Activated T-helper 17 cell treated with anti-CD3 and anti-CD28 coated beads, Interleukin-2, amount 50 U/mL, for 72 hours (primary cell): ENCODE measurements at regions not wholly inside any gene's neighbourhood (a gene's known extent, or its start where the extent isn't known, plus 50 kb on each side); places are given as distances from the start of the nearest gene placed in this dataset.
A peak's percentile ranks its signal among the peaks of the same experiment; 100 is the strongest.
"Not testable (repeated sequence)": the region's sequence is repeated elsewhere in the genome, so short reads cannot be mapped to it uniquely, and the experiment has no call there.

Source experiments
- ATAC-seq: fragments of 150-1000 bp; cut with Tn5 transposase; replicated peaks from 2 replicates; pipeline ENCODE4 v1.10.0; 2021; ENCODE audit warnings: mild to moderate bottlenecking, moderate library complexity
- H3K27ac Mint-ChIP-seq: one replicate; pipeline ENCODE4 v1.8.0; 2022; ENCODE audit warnings: mixed read lengths
- H3K27me3 Mint-ChIP-seq: one replicate; pipeline ENCODE4 v1.8.0; 2022; ENCODE audit warnings: mixed read lengths
- H3K36me3 Mint-ChIP-seq: one replicate; pipeline ENCODE4 v1.8.0; 2022; ENCODE audit warnings: low read depth, mild to moderate bottlenecking, mixed read lengths
- H3K4me1 Mint-ChIP-seq: one replicate; pipeline ENCODE4 v1.8.0; 2022; ENCODE audit warnings: mixed read lengths
- H3K4me3 Mint-ChIP-seq: one replicate; pipeline ENCODE4 v1.8.0; 2022; ENCODE audit warnings: mild to moderate bottlenecking, mixed read lengths
- H3K9me3 Mint-ChIP-seq: one replicate; pipeline ENCODE4 v1.8.0; 2022; ENCODE audit warnings: mixed read lengths

- ATAC-seq = no peak
- Mint-ChIP-seq H3K9me3 (no peaks in the 10 kb centered on the region), H3K36me3 (no peaks in the 10 kb centered on the region), H3K27me3 (no peaks in the 10 kb centered on the region), H3K4me3 (no peak overlapping the region), H3K4me1 (peaks cover 6% of the 10 kb centered on the region), H3K27ac (no peak overlapping the region)
Observed at GRCh38 chr3:187889601-187890404, 144.5 kb upstream of the BCL6 start.

- H3K4me1 Mint-ChIP-seq, H3K27me3 Mint-ChIP-seq, ATAC-seq, H3K4me3 Mint-ChIP-seq, H3K27ac Mint-ChIP-seq, H3K9me3 Mint-ChIP-seq, H3K36me3 Mint-ChIP-seq: not testable (repeated sequence)
Observed at GRCh38 chr3:187890405-187890752, 145.1 kb upstream of the BCL6 start.

DNA sequence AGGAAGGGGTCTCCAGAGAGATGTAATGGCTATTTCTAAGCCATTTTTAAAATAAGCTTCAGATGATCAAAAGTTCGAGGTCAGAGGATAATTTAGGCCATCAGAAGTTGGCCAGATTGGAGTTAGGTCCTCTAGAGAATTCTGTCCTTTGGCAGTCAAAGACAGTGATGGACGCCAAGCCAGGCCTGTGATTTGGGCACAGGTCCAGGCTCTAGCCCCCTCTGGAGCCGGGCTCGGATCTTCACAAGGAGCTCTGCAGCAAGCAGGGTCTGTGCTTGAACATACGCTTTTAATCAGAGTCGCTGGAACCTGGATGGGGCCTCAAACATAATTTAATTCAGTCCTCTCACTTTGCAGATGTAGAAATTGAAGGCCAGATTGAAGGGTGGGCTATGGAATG is 151.4 kb upstream of the BCL6 start:
- no peak for ATAC-seq
- Mint-ChIP-seq H3K9me3 (no peaks in the 10 kb centered on the region), H3K4me3 (no peak overlapping the region), H3K36me3 (no peaks in the 10 kb centered on the region), H3K4me1 (no peaks in the 10 kb centered on the region), H3K27ac (no peak overlapping the region), H3K27me3 (no peaks in the 10 kb centered on the region)

DNA sequence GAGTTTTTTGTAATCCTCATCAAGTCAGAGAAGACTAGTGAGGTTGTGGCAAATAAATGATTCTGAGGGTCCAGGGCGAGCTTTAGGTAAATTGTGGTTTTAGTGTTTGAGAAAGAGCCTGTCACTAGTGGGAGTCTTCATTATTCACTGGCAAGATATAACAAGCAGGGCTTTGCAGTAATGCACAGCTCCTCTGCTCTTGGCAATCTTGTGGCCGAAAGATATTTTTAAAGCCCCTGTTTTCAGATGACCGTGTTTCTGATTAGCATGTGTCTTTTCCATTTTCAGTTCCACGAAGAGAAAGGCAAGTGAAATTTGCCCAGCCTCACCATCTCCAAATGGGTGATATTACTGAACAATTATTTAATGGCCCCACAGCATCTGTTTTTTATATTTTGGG is 154.0 kb upstream of the BCL6 start:
- no peaks in the 10 kb centered on the region for H3K4me1 Mint-ChIP-seq
- H3K9me3 Mint-ChIP-seq = no peaks in the 10 kb centered on the region
- no peak for ATAC-seq
- no peaks in the 10 kb centered on the region for H3K27me3 Mint-ChIP-seq
- no peak overlapping the region for H3K27ac Mint-ChIP-seq
- H3K36me3 Mint-ChIP-seq = no peaks in the 10 kb centered on the region
- no peak overlapping the region for H3K4me3 Mint-ChIP-seq

- no peaks in the 10 kb centered on the region for H3K4me1 Mint-ChIP-seq
- peak; percentile 56 for ATAC-seq
- H3K36me3 Mint-ChIP-seq = no peaks in the 10 kb centered on the region
Observed at GRCh38 chr3:187900993-187901755, 155.9 kb upstream of the BCL6 start.

GRCh38 chr3:187902041-187902471 is 156.8 kb upstream of the BCL6 start:
- Mint-ChIP-seq H3K27ac (no peak overlapping the region), H3K4me1 (no peaks in the 10 kb centered on the region), H3K36me3 (no peaks in the 10 kb centered on the region), H3K27me3 (no peaks in the 10 kb centered on the region), H3K9me3 (no peaks in the 10 kb centered on the region), H3K4me3 (no peak overlapping the region)
- no peak for ATAC-seq

More at GRCh38 chr3:187900993-187901755, 155.9 kb upstream of the BCL6 start:
- H3K27me3 Mint-ChIP-seq = no peaks in the 10 kb centered on the region
- no peak overlapping the region for H3K27ac Mint-ChIP-seq
- H3K9me3 Mint-ChIP-seq = no peaks in the 10 kb centered on the region
- no peak overlapping the region for H3K4me3 Mint-ChIP-seq

GRCh38 chr3:187902936-187903335 is 157.7 kb upstream of the BCL6 start:
- Mint-ChIP-seq H3K27ac (no peak overlapping the region), H3K4me3 (no peak overlapping the region), H3K36me3 (no peaks in the 10 kb centered on the region), H3K27me3 (no peaks in the 10 kb centered on the region), H3K9me3 (no peaks in the 10 kb centered on the region), H3K4me1 (no peaks in the 10 kb centered on the region)
- ATAC-seq = no peak

GRCh38 chr3:187903697-187904096 is 158.4 kb upstream of the BCL6 start:
- Mint-ChIP-seq H3K27ac (no peak overlapping the region), H3K36me3 (no peaks in the 10 kb centered on the region), H3K9me3 (no peaks in the 10 kb centered on the region), H3K4me3 (no peak overlapping the region), H3K27me3 (no peaks in the 10 kb centered on the region), H3K4me1 (no peaks in the 10 kb centered on the region)
- ATAC-seq = no peak

GRCh38 chr3:187906416-187906815 is 161.1 kb upstream of the BCL6 start:
- H3K27ac Mint-ChIP-seq = no peak overlapping the region
- H3K4me1 Mint-ChIP-seq = no peaks in the 10 kb centered on the region
- no peaks in the 10 kb centered on the region for H3K36me3 Mint-ChIP-seq
- H3K4me3 Mint-ChIP-seq = no peak overlapping the region
- no peaks in the 10 kb centered on the region for H3K27me3 Mint-ChIP-seq
- ATAC-seq = no peak
- no peaks in the 10 kb centered on the region for H3K9me3 Mint-ChIP-seq

DNA sequence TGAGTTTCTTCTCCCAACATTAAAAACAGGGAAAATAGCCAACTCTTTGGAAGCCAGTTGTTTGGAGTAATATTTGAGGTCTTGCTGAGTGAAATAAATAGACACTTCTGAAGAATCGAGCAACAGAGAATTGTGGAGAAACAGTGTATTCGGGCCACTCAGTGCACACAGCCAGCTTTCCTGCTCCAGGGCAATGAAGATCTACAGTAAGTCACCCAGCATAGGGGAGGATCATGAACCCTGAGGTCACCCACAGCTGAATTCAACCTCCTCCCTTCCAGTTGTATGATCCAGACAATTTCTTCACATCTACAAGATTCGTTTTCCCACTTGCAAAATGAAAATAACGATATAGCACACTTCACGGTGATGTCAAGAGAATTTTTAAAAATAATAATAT is 161.7 kb upstream of the BCL6 start:
- no peak for ATAC-seq
- H3K4me3 Mint-ChIP-seq = no peak overlapping the region
- H3K9me3 Mint-ChIP-seq = no peaks in the 10 kb centered on the region
- no peaks in the 10 kb centered on the region for H3K4me1 Mint-ChIP-seq
- no peaks in the 10 kb centered on the region for H3K36me3 Mint-ChIP-seq
- H3K27ac Mint-ChIP-seq = no peak overlapping the region
- no peaks in the 10 kb centered on the region for H3K27me3 Mint-ChIP-seq

- Mint-ChIP-seq H3K27me3 (no peaks in the 10 kb centered on the region), H3K27ac (no peak overlapping the region), H3K4me3 (no peak overlapping the region), H3K9me3 (no peaks in the 10 kb centered on the region), H3K36me3 (no peaks in the 10 kb centered on the region), H3K4me1 (peaks cover 6% of the 10 kb centered on the region)
- ATAC-seq = no peak
Observed at GRCh38 chr3:187909866-187910265, 164.6 kb upstream of the BCL6 start.

GRCh38 chr3:187912007-187912406 is 166.7 kb upstream of the BCL6 start:
- Mint-ChIP-seq H3K36me3 (no peaks in the 10 kb centered on the region), H3K9me3 (no peaks in the 10 kb centered on the region), H3K4me3 (no peak overlapping the region), H3K4me1 (peaks cover 6% of the 10 kb centered on the region), H3K27me3 (no peaks in the 10 kb centered on the region), H3K27ac (no peak overlapping the region)
- ATAC-seq = no peak

GRCh38 chr3:187913617-187914033 is 168.4 kb upstream of the BCL6 start:
- Mint-ChIP-seq H3K27me3 (no peaks in the 10 kb centered on the region), H3K36me3 (no peaks in the 10 kb centered on the region), H3K4me3 (no peak overlapping the region), H3K9me3 (no peaks in the 10 kb centered on the region), H3K4me1 (peaks cover 10% of the 10 kb centered on the region), H3K27ac (no peak overlapping the region)
- peak; percentile 67 for ATAC-seq

GRCh38 chr3:187914231-187914630 is 169.0 kb upstream of the BCL6 start:
- no peaks in the 10 kb centered on the region for H3K9me3 Mint-ChIP-seq
- H3K36me3 Mint-ChIP-seq = no peaks in the 10 kb centered on the region
- H3K4me1 Mint-ChIP-seq = peaks cover 17% of the 10 kb centered on the region
- H3K4me3 Mint-ChIP-seq = no peak overlapping the region
- H3K27me3 Mint-ChIP-seq = no peaks in the 10 kb centered on the region
- no peak overlapping the region for H3K27ac Mint-ChIP-seq
- ATAC-seq = no peak

GRCh38 chr3:187916072-187916471 is 170.8 kb upstream of the BCL6 start:
- Mint-ChIP-seq H3K4me1 (peaks cover 24% of the 10 kb centered on the region), H3K36me3 (no peaks in the 10 kb centered on the region), H3K27me3 (peaks cover under 1% of the 10 kb centered on the region), H3K9me3 (no peaks in the 10 kb centered on the region), H3K4me3 (no peak overlapping the region), H3K27ac (no peak overlapping the region)
- no peak for ATAC-seq
